COR-L47 (cell line): ENCODE measurements at regions not wholly inside any gene's neighbourhood (a gene's known extent, or its start where the extent isn't known, plus 50 kb on each side); places are given as distances from the start of the nearest gene placed in this dataset.
"Not testable (repeated sequence)": the region's sequence is repeated elsewhere in the genome, so short reads cannot be mapped to it uniquely, and the experiment has no call there.

Source experiments
- DNase-seq: peaks from one replicate; lab custom pipeline; 2025; lab: John Stamatoyannopoulos, UW

- DNase-seq: no peak
Measured at GRCh38 chr17:52546493-52546892, 388.0 kb upstream of the CA10 start.

DNA sequence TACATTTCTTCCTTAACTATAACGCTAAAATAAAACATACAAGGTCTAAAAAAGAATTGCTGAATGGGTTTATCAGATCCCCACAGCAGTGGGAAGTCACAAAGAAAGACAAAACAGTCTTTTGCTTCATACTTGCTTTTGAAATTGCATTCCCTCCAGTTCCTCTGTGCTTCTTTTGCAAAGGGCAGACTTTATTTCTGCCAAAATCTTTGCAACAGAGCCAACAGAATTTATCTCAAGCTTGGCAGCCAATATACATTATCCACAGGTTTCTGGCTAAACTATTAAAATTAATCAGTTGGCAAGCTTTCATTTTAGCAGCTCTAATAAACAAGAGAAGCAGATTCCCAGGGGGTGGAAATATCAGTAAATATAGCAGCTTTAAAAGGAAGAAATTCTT, 378.9 kb upstream of the CA10 start:
- DNase-seq: no peak

DNA sequence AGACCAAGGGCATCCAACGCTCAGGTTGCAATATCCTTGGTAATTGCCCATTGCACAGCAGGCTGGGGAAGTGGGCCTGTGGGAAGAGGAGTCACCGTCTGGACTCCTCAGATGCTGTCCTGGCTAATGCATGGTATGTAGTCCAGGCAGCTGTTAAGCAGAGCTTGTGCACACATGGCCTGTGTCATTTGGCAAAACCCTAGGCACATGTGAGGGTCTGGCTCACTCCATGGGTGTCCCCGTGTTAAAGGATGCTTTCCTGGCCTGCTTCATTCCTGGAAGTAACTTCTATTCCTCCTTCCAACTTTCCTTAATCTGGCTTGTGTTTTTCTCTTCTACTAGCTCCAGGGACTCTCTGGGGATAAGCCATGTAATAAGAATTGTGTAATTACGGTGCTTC, 378.0 kb upstream of the CA10 start:
- DNase-seq: no peak

- DNase-seq: no peak
Measured at GRCh38 chr17:52532373-52532772, 373.9 kb upstream of the CA10 start.

DNA sequence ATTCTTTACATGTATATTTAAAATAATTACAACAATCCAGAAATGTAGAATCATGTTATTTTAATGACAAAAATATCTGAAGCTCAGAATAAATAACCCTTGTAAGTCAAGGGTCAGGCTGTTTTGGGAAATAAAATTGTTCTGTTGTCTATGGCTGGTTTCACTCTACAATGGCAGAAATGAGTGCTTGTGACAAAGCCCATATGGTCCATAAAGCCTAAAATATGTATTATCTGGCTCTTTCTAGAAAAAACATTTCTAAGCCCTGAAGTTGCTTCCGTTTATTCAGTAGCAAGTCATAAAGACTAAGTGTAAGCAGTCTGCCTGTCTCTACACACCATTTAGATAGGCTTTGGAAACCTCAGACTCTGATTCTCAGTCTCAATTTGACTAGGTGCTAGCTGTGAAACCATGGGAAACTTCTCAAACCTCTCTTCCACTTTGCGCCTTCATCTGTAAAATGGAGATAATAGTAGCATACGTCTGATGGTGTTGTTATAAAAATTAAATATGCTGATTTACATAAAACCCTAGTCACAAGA, 365.7 kb upstream of the CA10 start:
- DNase-seq: no peak

DNA sequence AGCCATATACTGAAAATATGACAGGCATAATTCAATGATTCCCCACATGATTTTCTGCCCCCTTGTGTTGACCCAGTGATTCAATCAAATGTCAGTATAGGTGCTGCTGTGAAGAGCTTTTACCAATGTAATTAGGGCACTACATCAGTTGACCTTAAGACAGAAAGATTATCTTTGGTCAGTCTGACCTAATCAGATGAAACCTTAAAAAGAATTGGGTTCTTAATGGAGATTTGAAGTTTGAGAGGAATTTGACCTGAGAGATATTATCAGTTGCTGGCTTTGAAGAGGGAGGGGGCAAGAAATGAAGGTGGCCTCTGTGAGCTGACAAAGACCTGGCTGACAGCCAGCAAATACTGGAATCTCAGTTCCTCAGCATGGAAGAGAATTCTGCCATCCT, 358.7 kb upstream of the CA10 start:
- no peak for DNase-seq

DNA sequence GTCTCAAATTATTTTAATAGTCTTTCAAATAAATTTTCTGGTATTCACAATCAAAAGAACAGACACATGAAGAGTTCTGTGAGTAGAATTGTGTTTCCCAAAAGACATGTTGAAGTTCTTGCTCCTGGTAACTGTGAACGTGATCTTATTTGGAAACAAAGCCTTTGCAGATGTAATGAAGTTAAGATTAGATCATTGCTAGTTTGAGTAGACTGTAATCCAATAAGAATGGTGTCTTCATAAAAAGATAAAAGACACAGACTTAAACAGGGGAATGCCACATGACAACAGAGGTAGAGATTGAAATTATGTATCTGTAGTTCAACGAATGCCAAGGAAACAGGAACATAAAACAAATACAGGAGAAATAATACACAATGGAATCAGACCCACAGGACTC, 357.4 kb upstream of the CA10 start:
- DNase-seq: no peak

- DNase-seq: no peak
Measured at GRCh38 chr17:52505601-52506000, 347.1 kb upstream of the CA10 start.

GRCh38 chr17:52504081-52504480, 345.6 kb upstream of the CA10 start:
- DNase-seq: no peak

DNA sequence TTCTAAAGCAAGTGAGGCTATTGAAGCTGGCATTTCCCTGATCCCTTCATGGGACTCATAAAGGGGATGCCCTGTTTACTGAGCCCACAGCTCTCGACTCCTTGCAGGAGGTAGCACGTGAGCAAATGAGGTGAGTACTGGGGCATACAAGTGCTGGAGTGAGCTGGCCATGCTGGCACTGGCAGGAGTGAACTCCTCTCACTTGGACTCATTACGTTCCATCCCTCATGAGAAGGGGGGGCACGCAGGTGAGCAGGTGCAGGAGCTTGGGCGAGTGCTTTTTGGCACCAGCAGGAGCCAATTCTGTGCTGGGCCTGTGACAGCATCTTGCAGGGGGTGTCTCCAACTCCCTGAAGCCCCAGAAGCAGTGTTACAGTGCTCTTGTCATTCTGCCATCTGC, 337.1 kb upstream of the CA10 start:
- DNase-seq: no peak

- no peak for DNase-seq
Measured at GRCh38 chr17:52482271-52482670, 323.8 kb upstream of the CA10 start.

DNA sequence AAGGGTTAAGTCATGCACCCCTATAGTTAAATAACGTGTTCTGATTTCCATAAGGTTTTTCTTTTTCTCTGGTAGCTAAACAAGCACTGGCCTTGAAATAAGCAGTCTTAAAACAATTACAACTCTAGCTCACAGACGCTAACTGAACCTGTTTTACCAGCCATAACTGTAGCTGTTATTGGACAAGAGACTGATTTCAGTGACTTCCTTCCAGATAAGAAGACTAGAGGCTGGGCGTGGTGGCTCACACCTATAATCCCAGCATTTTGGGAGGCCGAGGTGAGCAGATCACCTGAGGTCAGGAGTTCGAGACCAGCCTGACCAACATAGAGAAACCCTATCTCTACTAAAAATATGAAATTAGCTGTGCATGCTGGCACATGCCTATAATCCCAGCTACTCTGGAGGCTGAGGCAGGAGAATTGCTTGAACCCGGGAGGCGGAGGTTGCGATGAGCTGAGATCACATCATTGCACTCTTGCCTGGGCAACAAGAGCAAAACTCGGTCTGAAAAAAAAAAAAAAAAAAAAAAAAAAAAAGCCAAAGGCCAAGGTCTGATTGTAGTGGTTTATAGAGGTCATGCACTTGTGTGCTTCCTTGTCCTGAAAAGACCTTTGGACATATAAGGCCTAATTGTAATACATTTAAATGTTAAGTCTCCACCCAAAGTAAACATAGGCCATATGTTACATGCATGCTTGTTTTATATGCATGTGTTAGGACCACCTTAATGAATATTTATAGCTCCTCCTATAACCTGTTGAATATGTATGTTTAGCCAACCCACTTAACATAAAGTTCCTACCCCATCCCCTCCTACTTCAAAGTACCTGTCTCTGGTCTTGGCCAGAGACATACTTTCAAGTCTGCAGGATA, 319.5 kb upstream of the CA10 start:
- no peak for DNase-seq

- DNase-seq: no peak
Measured at GRCh38 chr17:52476638-52477313, 318.3 kb upstream of the CA10 start.

- no peak for DNase-seq
Measured at GRCh38 chr17:52470553-52470952, 312.0 kb upstream of the CA10 start.

DNA sequence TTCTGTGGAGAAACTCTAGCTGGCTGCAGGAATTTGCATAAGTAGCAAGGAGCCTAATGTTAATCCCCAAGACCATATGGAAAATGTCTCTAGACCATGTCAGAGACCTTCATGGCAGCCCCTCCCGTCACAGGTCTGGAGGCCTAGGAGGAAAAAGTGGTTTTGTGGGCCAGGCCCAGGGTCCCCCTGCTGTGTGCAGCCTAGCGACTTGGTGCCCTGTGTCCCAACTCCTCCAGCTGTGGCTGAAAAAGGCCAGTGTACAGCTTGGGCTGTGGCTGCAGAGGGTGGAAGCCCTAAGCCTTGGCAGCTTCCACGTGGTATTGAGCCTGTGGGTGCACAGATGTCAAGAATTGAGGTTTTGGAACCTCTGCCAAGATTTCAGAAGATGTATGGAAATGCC, 306.9 kb upstream of the CA10 start:
- no peak for DNase-seq

GRCh38 chr17:52451294-52451861, 292.9 kb upstream of the CA10 start:
- no peak for DNase-seq

- no peak for DNase-seq
Measured at GRCh38 chr17:52442350-52442749, 283.8 kb upstream of the CA10 start.

DNA sequence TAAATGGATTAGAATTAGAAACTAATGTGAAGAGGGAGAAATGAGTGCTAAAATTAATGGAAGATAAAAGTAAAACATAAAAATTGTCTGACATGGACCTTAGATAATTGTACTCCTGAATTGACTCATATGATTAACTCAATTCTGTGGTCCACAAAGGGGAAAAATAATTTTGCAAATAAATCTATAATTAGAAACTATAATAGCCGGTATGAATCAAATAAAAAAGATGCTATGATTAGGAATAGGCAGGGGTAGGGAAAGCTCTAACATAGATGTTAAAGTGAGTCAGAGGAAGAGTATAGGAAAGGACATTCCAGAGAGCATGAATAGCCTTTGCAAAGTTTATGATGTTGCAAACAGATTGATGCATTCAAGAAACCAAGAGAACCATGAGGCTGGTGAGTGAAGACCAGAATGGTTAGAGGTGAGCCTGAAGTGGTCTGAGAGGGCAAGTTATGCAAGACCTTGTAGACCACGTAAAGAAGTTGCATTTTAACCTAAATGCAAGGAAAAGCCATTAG, 262.1 kb upstream of the CA10 start:
- DNase-seq: no peak

- DNase-seq: peak; percentile 4
Measured at GRCh38 chr17:52419229-52419641, 260.7 kb upstream of the CA10 start.

DNA sequence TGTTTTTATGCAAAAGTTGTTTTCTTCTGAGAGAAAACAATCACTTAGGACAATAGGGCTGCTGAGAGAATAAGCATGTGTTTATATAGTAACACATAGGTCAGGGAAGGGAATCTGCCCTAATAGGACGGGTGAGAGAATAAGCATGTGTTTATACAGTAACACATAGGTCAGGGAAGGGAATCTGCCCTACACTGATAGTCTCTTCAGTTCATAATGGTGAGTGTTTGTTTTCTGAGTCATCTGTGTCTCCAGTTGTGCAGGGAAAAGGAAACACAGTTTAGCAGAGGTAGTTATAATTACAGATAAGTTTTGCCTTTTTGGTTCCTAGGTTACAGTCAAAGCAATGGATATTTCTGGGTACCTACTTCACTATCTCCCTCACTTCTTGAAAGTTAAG, 252.3 kb upstream of the CA10 start:
- no peak for DNase-seq

DNA sequence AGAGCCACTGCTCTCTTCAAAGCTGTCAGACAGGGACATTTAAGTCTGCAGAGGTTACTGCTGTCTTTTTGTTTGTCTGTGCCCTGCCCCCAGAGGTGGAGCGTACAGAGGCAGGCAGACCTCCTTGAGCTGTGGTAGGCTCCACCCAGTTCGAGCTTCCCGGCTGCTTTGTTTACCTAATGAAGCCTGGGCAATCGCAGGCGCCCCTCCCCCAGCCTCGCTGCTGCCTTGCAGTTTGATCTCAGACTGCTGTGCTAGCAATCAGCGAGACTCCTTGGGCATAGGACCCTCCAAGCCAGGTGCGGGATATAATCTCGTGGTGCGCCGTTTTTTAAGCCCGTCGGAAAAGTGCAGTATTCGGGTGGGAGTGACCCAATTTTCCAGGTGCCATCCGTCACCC, 250.7 kb upstream of the CA10 start:
- not testable (repeated sequence) for DNase-seq

GRCh38 chr17:52395308-52395707, 236.8 kb upstream of the CA10 start:
- no peak for DNase-seq

GRCh38 chr17:52390422-52390821, 231.9 kb upstream of the CA10 start:
- DNase-seq: no peak
